Erythroblast (primary cell): ENCODE measurements at regions not wholly inside any gene's neighbourhood (a gene's known extent, or its start where the extent isn't known, plus 50 kb on each side); places are given as distances from the start of the nearest gene placed in this dataset.

Experiments
- GATA1 ChIP-seq: IDR thresholded peaks from 2 replicates; pipeline ENCODE4 v1.6.1; 2011; ENCODE audit warnings: low read depth, mild to moderate bottlenecking, control low read depth, low read length, moderate library complexity
- POLR2A ChIP-seq: IDR thresholded peaks from 2 replicates; pipeline ENCODE4 v1.6.1; 2011; ENCODE audit warnings: mild to moderate bottlenecking, low read length

DNA sequence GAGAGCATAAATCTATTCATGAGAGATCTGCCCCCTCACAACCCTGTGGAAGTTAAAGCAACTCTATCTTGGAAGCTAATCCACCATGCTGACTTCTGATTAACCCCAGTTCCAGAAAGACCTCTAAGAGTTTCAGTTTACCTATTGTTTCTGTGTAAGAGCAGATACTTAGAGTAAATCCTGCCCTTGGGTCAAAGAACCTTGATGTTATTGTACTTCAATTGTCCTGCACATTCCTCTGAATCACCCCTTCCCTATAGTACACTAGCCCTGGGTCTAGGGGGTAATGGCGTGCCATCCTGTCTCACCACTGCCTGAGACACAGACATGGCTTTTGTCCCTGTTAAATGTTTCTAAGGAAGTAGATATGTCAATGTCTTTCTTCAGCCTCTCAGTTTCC, 138.6 kb downstream of the CAAP1 start:
- no peak for TF ChIP-seq POLR2A
- TF ChIP-seq GATA1 = no peak
